Kidney epithelial cell (primary cell): ENCODE measurements at regions not wholly inside any gene's neighbourhood (a gene's known extent, or its start where the extent isn't known, plus 50 kb on each side); places are given as distances from the start of the nearest gene placed in this dataset.

Experiments
- DNase-seq: peaks from one replicate; pipeline ENCODE4 v3.0.0-alpha.2; 2010; ENCODE audit warnings: low read depth
- H3K27me3 ChIP-seq: 2 replicates; pipeline ENCODE4 v1.6.0; 2011; ENCODE audit warnings: low read length; ENCODE audit not compliant: control insufficient read depth, insufficient read depth
- H3K36me3 ChIP-seq: 2 replicates; pipeline ENCODE4 v1.5.1; 2011; ENCODE audit warnings: low read length; ENCODE audit not compliant: control insufficient read depth, insufficient read depth
- H3K4me3 ChIP-seq: 2 replicates; pipeline ENCODE4 v1.5.1; 2011; ENCODE audit warnings: low read depth, mild to moderate bottlenecking, control low read depth, low read length
- CTCF ChIP-seq: IDR thresholded peaks from 2 replicates; pipeline ENCODE4 v1.5.1; 2011; ENCODE audit warnings: mild to moderate bottlenecking, moderate library complexity, low read length, control low read depth, inconsistent platforms; ENCODE audit not compliant: insufficient read depth, poor library complexity, severe bottlenecking

GRCh38 chr21:35239811-35240219 lies 190.7 kb upstream of the RUNX1 start:
- Histone ChIP-seq H3K4me3 (no peak overlapping the region), H3K36me3 (no peaks in the 10 kb centered on the region), H3K27me3 (no peaks in the 10 kb centered on the region)
- DNase-seq: no peak
- no peak for TF ChIP-seq CTCF

- TF ChIP-seq CTCF: no peak
These were observed 189.0 kb upstream of the RUNX1 start for GRCh38 chr21:35238119-35238518.

GRCh38 chr21:35237287-35237686 lies 188.2 kb upstream of the RUNX1 start:
- TF ChIP-seq CTCF: no peak
- Histone ChIP-seq H3K27me3 (no peaks in the 10 kb centered on the region), H3K36me3 (no peaks in the 10 kb centered on the region), H3K4me3 (no peak overlapping the region)
- DNase-seq: no peak

More at GRCh38 chr21:35238119-35238518, 189.0 kb upstream of the RUNX1 start:
- H3K36me3 ChIP-seq: no peaks in the 10 kb centered on the region
- H3K4me3 ChIP-seq: no peak overlapping the region
- H3K27me3 ChIP-seq: no peaks in the 10 kb centered on the region
- DNase-seq: no peak

GRCh38 chr21:35236090-35236489 lies 187.0 kb upstream of the RUNX1 start:
- no peaks in the 10 kb centered on the region for H3K27me3 ChIP-seq
- no peak overlapping the region for H3K4me3 ChIP-seq
- H3K36me3 ChIP-seq: no peaks in the 10 kb centered on the region
- DNase-seq: no peak
- TF ChIP-seq CTCF: no peak

GRCh38 chr21:35234725-35235124 lies 185.6 kb upstream of the RUNX1 start:
- H3K4me3 ChIP-seq: no peak overlapping the region
- H3K27me3 ChIP-seq: no peaks in the 10 kb centered on the region
- DNase-seq: no peak
- no peak for TF ChIP-seq CTCF
- H3K36me3 ChIP-seq: no peaks in the 10 kb centered on the region

- no peak for TF ChIP-seq CTCF
- Histone ChIP-seq H3K4me3 (no peak overlapping the region), H3K36me3 (no peaks in the 10 kb centered on the region), H3K27me3 (no peaks in the 10 kb centered on the region)
- DNase-seq: no peak
These were observed 184.7 kb upstream of the RUNX1 start for GRCh38 chr21:35233756-35234155.
